Endothelial cell of umbilical vein (primary cell): ENCODE measurements at regions not wholly inside any gene's neighbourhood (a gene's known extent, or its start where the extent isn't known, plus 50 kb on each side); places are given as distances from the start of the nearest gene placed in this dataset.

Experiments
- BruUV-seq: library from RNA; stranded (reverse); fragments of 400-500 nt; replicated peaks from 2 replicates; lab custom pipeline; 2021; lab: Mats Ljungman, UMichigan
- CTCF ChIA-PET: fragments of 300-600, 350-600 bp; sonication (Branson Sonifier 250); formaldehyde crosslinking; loops from one replicate; lab custom pipeline; 2021; ENCODE audit warnings: antibody characterized with exemption, inconsistent platforms; lab: Charles Lee
- POLR2A ChIA-PET: fragments of 300-600, 350-600 bp; sonication (Branson Sonifier 250); formaldehyde crosslinking; loops from one replicate; lab custom pipeline; 2021; ENCODE audit warnings: antibody characterized with exemption, inconsistent platforms; lab: Charles Lee
- DNase-seq: peaks from one replicate; pipeline ENCODE4 v3.0.0-alpha.2; 2011; ENCODE audit warnings: low read depth, low spot score
- FAIRE-seq: peaks from 2 replicates; lab custom pipeline; 2011; peaks lifted over from hg19 to GRCh38; lab: Jason Lieb, UNC
- H2AFZ ChIP-seq: 2 replicates; pipeline ENCODE4 v1.6.0; 2012; ENCODE audit warnings: low read depth, low read length, control low read depth, inconsistent platforms
- H3K27ac ChIP-seq: 2 replicates; pipeline ENCODE4 v1.5.1; 2011; ENCODE audit warnings: low read depth, mild to moderate bottlenecking, control low read depth, low read length, moderate library complexity; ENCODE audit not compliant: insufficient read depth
- H3K27me3 ChIP-seq, 2 experiments: 2 replicates each; pipeline versions ENCODE4 v1.6.0 to v1.6.1; 2011; ENCODE audit warnings: low read length in 2 of 2, mixed read lengths in 1 of 2; ENCODE audit not compliant: control insufficient read depth in 2 of 2, insufficient read depth in 2 of 2
- H3K36me3 ChIP-seq, 2 experiments: 2 replicates in 1 of 2; 3 replicates in 1 of 2; pipeline ENCODE4 v1.5.1; 2011; ENCODE audit warnings: low read length in 2 of 2, mild to moderate bottlenecking in 1 of 2, moderate library complexity in 1 of 2; ENCODE audit not compliant: control insufficient read depth in 2 of 2, insufficient read depth in 2 of 2; ENCODE audit errors: extremely low read depth in 1 of 2
- H3K4me1 ChIP-seq: 3 replicates; pipeline ENCODE4 v1.5.1; 2011; ENCODE audit warnings: mild to moderate bottlenecking, low read length; ENCODE audit not compliant: control insufficient read depth, insufficient read depth; ENCODE audit errors: extremely low read depth
- H3K4me2 ChIP-seq: 2 replicates; pipeline ENCODE4 v1.6.1; 2011; ENCODE audit warnings: low read length, control low read depth, mixed read lengths; ENCODE audit not compliant: insufficient read depth
- H3K4me3 ChIP-seq, 3 experiments: fragments of 200-600 bp in 1 of 3; sonication (generic), shearing (Covaris generic) in 1 of 3; replicated peaks in 1 of 3; 2 replicates each; pipeline ENCODE4 v1.5.1; 2011 to 2016; ENCODE audit warnings: control low read depth in 3 of 3, low read length in 3 of 3, mild to moderate bottlenecking in 2 of 3, inconsistent platforms in 1 of 3, low read depth in 1 of 3, moderate library complexity in 1 of 3; ENCODE audit not compliant: insufficient read depth in 1 of 3
- H3K79me2 ChIP-seq: 2 replicates; pipeline ENCODE4 v1.6.0; 2012; ENCODE audit warnings: low read length, inconsistent platforms; ENCODE audit not compliant: control insufficient read depth, insufficient read depth
- H3K9ac ChIP-seq: replicated peaks from 2 replicates; pipeline ENCODE3; 2011; ENCODE audit warnings: low read length, control low read depth; ENCODE audit not compliant: insufficient read depth; ENCODE audit errors: extremely low read depth
- H3K9me1 ChIP-seq: replicated peaks from 3 replicates; pipeline ENCODE4 v1.6.0; 2011; ENCODE audit warnings: mild to moderate bottlenecking, low read length; ENCODE audit not compliant: control insufficient read depth, insufficient read depth; ENCODE audit errors: extremely low read depth
- H3K9me3 ChIP-seq: replicated peaks from 2 replicates; pipeline ENCODE4 v1.5.1; 2012; ENCODE audit warnings: low read length, inconsistent platforms; ENCODE audit not compliant: control insufficient read depth, insufficient read depth
- H4K20me1 ChIP-seq: replicated peaks from 2 replicates; pipeline ENCODE3; 2011; ENCODE audit warnings: mild to moderate bottlenecking, low read length; ENCODE audit not compliant: control insufficient read depth, insufficient read depth; ENCODE audit errors: extremely low read depth
- CTCF ChIP-seq, 2 donors: IDR thresholded peaks; 1 replicate in 1 of 2; 2 replicates in 1 of 2; pipeline ENCODE4 v1.5.1; 2011; ENCODE audit warnings: low read length in 2 of 2, mild to moderate bottlenecking in 2 of 2, moderate library complexity in 2 of 2, control low read depth in 1 of 2, inconsistent platforms in 1 of 2, low read depth in 1 of 2; ENCODE audit not compliant: insufficient read depth in 1 of 2; ENCODE audit errors: extremely low read depth in 1 of 2
- EZH2 ChIP-seq: IDR thresholded peaks from 2 replicates; pipeline ENCODE4 v1.6.1; 2012; ENCODE audit warnings: borderline replicate concordance, low read depth, mild to moderate bottlenecking, moderate library complexity, low read length, inconsistent platforms; ENCODE audit not compliant: severe bottlenecking
- FOS ChIP-seq: IDR thresholded peaks from 2 replicates; pipeline ENCODE4 v1.6.1; 2011; ENCODE audit warnings: mild to moderate bottlenecking, low read length, moderate library complexity, borderline replicate concordance; ENCODE audit not compliant: insufficient read depth
- GATA2 ChIP-seq: IDR thresholded peaks from 2 replicates; pipeline ENCODE4 v1.7.0; 2011; ENCODE audit warnings: low read depth, mild to moderate bottlenecking, moderate library complexity, mixed read lengths, low read length; ENCODE audit not compliant: insufficient read length, insufficient read depth
- JUN ChIP-seq: IDR thresholded peaks from 2 replicates; pipeline ENCODE4 v1.6.1; 2011; ENCODE audit warnings: borderline replicate concordance, low read depth; ENCODE audit not compliant: insufficient read length, insufficient read depth
- MAX ChIP-seq: IDR thresholded peaks from 2 replicates; pipeline ENCODE4 v1.6.1; 2011; ENCODE audit not compliant: insufficient read depth, insufficient read length
- MYC ChIP-seq: IDR thresholded peaks from one replicate; pipeline ENCODE4 v1.6.1; 2011; ENCODE audit warnings: mild to moderate bottlenecking, low read depth, low read length
- POLR2A ChIP-seq: IDR thresholded peaks from 2 replicates; pipeline ENCODE4 v1.6.1; 2012; ENCODE audit warnings: low read depth, mild to moderate bottlenecking, control low read depth, low read length
- POLR2AphosphoS5 ChIP-seq: IDR thresholded peaks from 2 replicates; pipeline ENCODE4 v1.6.1; 2012; ENCODE audit warnings: low read depth, mild to moderate bottlenecking, control low read depth, low read length, moderate library complexity; ENCODE audit not compliant: insufficient read depth
- dilution Hi-C: fragments of 300-500 bp; cut with MboI; formaldehyde crosslinking; loops from one replicate; pipeline ENCODE4 v1.15.0; 2019; ENCODE audit warnings: low sequenced_read_pairs; ENCODE audit not compliant: extremely low pct_ligation_motif_present
- intact Hi-C: fragments of 100-400 bp; cut with micrococcal nuclease; formaldehyde crosslinking; loops from one replicate; pipeline ENCODE4 v1.10.0; 2022

GRCh38 chr3:17938313-17938712 lies 195.9 kb upstream of the TBC1D5 start:
- ChIA-PET CTCF (no interaction called here), POLR2A (no interaction called here)
- Histone ChIP-seq H3K4me3 (no peak overlapping the region), H3K9me1 (no peaks in the 10 kb centered on the region), H3K4me2 (no peak overlapping the region), H3K27ac (no peak overlapping the region), H3K36me3 (no peaks in the 10 kb centered on the region), H3K27me3 (no peaks in the 10 kb centered on the region), H3K79me2 (no peaks in the 10 kb centered on the region), H2AFZ (no peak overlapping the region), H3K4me1 (no peaks in the 10 kb centered on the region), H4K20me1 (no peaks in the 10 kb centered on the region), H3K9me3 (no peaks in the 10 kb centered on the region), H3K9ac (no peak overlapping the region)
- no peak for FAIRE-seq
- intact Hi-C loops = no loop called here
- BruUV-seq = no TSS peak
- dilution Hi-C loops = no loop called here
- no peak for DNase-seq
- no peak for TF ChIP-seq POLR2A
- no peak for TF ChIP-seq JUN
- no peak for TF ChIP-seq FOS
- TF ChIP-seq MAX = no peak
- no peak for TF ChIP-seq POLR2AphosphoS5
- TF ChIP-seq MYC = no peak
- no peak for TF ChIP-seq CTCF (IDR thresholded peaks at IDR 0.05; ENCODE audit: extremely low read depth in 1 of 2, insufficient read depth in 1 of 2, low read depth in 1 of 2, low read length in 2 of 2)
- no peak for TF ChIP-seq GATA2
- no peak for TF ChIP-seq EZH2
